ENCODE measurements at regions not wholly inside any gene's neighbourhood (a gene's known extent, or its start where the extent isn't known, plus 50 kb on each side); places are given as distances from the start of the nearest gene placed in this dataset.

DNA sequence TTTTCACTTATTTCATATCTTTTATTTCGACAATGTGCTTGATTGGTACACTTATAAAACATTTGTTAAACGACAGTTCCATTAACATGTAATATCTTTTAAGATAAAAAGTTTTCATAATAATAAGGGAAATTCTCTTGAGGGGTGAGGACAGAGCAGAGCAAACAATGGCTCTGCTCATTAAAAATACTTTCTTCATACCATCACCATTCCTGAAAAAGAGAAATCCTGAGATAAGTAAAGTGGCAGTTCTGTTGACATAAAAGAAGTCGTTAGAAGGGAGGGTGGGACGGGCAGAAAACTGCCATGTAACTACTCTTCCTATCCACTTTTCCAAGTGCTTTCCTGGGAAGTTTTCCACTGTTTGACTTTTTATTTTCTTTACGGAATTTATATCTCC lies 193.6 kb upstream of the CEP162 start:
- TF ChIP-seq KLF11 (CRISPR knock-in tag; IDR thresholded peaks at IDR 0.05) (no peak), SIN3B (IDR thresholded peaks at IDR 0.05; ENCODE audit: low read length) (no peak), GPN1 (CRISPR knock-in tag; IDR thresholded peaks at IDR 0.05; ENCODE audit: borderline replicate concordance) (no peak), PLRG1 (conservative IDR thresholded peaks at IDR 0.05) (no peak), NR2F1 (CRISPR knock-in tag; IDR thresholded peaks at IDR 0.05) (no peak), SOX6 (IDR thresholded peaks at IDR 0.05) (no peak), SOX6 (CRISPR knock-in tag; IDR thresholded peaks at IDR 0.05) (no peak), ZNF264 (CRISPR knock-in tag; IDR thresholded peaks at IDR 0.05) (no peak), TRIM24 (CRISPR knock-in tag; IDR thresholded peaks at IDR 0.05) (no peak), ZNF383 (CRISPR knock-in tag; IDR thresholded peaks at IDR 0.05; ENCODE audit: borderline replicate concordance) (no peak), TBX2 (CRISPR knock-in tag; IDR thresholded peaks at IDR 0.05; ENCODE audit: borderline replicate concordance) (no peak), CENPT (CRISPR knock-in tag; IDR thresholded peaks at IDR 0.05; ENCODE audit: low read depth) (no peak)
- TF ChIP-seq, protein P1, sequence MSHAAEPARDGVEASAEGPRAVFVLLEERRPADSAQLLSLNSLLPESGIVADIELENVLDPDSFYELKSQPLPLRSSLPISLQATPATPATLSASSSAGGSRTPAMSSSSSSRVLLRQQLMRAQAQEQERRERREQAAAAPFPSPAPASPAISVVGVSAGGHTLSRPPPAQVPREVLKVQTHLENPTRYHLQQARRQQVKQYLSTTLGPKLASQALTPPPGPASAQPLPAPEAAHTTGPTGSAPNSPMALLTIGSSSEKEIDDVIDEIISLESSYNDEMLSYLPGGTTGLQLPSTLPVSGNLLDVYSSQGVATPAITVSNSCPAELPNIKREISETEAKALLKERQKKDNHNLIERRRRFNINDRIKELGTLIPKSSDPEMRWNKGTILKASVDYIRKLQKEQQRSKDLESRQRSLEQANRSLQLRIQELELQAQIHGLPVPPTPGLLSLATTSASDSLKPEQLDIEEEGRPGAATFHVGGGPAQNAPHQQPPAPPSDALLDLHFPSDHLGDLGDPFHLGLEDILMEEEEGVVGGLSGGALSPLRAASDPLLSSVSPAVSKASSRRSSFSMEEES (CRISPR knock-in tag; IDR thresholded peaks at IDR 0.05), result no peak
- TF ChIP-seq, protein P2, sequence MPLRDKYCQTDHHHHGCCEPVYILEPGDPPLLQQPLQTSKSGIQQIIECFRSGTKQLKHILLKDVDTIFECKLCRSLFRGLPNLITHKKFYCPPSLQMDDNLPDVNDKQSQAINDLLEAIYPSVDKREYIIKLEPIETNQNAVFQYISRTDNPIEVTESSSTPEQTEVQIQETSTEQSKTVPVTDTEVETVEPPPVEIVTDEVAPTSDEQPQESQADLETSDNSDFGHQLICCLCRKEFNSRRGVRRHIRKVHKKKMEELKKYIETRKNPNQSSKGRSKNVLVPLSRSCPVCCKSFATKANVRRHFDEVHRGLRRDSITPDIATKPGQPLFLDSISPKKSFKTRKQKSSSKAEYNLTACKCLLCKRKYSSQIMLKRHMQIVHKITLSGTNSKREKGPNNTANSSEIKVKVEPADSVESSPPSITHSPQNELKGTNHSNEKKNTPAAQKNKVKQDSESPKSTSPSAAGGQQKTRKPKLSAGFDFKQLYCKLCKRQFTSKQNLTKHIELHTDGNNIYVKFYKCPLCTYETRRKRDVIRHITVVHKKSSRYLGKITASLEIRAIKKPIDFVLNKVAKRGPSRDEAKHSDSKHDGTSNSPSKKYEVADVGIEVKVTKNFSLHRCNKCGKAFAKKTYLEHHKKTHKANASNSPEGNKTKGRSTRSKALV (CRISPR knock-in tag; IDR thresholded peaks at IDR 0.05), result no peak
- TF ChIP-seq, protein P3, sequence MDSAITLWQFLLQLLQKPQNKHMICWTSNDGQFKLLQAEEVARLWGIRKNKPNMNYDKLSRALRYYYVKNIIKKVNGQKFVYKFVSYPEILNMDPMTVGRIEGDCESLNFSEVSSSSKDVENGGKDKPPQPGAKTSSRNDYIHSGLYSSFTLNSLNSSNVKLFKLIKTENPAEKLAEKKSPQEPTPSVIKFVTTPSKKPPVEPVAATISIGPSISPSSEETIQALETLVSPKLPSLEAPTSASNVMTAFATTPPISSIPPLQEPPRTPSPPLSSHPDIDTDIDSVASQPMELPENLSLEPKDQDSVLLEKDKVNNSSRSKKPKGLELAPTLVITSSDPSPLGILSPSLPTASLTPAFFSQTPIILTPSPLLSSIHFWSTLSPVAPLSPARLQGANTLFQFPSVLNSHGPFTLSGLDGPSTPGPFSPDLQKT (CRISPR knock-in tag; IDR thresholded peaks at IDR 0.05; ENCODE audit: borderline replicate concordance), result no peak
- Histone ChIP-seq H3K27ac (ENCODE audit: extremely low read length, insufficient read depth, low read length) (no peak overlapping the region), H2AFZ (ENCODE audit: low read length) (no peak overlapping the region), H4K20me1 (ENCODE audit: insufficient read depth, low read length) (no peaks in the 10 kb centered on the region), H3K27me3 (ENCODE audit: control insufficient read depth in 1 of 2, insufficient read depth in 2 of 2, low read length in 2 of 2) (no peaks in the 10 kb centered on the region; a peak in 1 of 5 replicates), H3K4me3 (replicated peaks in 1 of 3; ENCODE audit: insufficient read depth in 1 of 3, low read depth in 2 of 3, low read length in 3 of 3) (no peak overlapping the region), H3K9ac (ENCODE audit: insufficient read depth, low read depth, low read length) (no peak overlapping the region), H3K79me2 (ENCODE audit: insufficient read depth, low read length) (no peaks in the 10 kb centered on the region), H3K36me3 (replicated peaks in 1 of 2; ENCODE audit: control insufficient read depth in 1 of 2, insufficient read depth in 2 of 2, low read length in 2 of 2) (no peaks in the 10 kb centered on the region), H3K4me2 (ENCODE audit: low read depth, low read length) (no peak overlapping the region), H3K4me1 (ENCODE audit: insufficient read depth, low read length) (no peaks in the 10 kb centered on the region), H3K9me3 (ENCODE audit: low read length) (no peaks in the 10 kb centered on the region)
- ChIA-PET CTCF (ENCODE audit: low intra/inter-chr PET ratio, low total read pairs) (no interaction called here), POLR2A (no interaction called here)
- intact Hi-C loops (cut with micrococcal nuclease; ENCODE audit: unreplicated experiment), result loop anchor here (5.0 kb wide), 1 partner anchor 179 kb away; no protein-coding TSS in a partner anchor
- no peak for DNase-seq (ENCODE audit: low spot score)
- in situ Hi-C loops (cut with HindIII; ENCODE audit: extremely low pct_ligation_motif_present, low pct_unique_long_range_greater_than_20kb), result loop anchor here (10.0 kb wide), 2 partner anchors 544 to 904 kb away; no protein-coding TSS in a partner anchor
- no peak for ATAC-seq
- FAIRE-seq, result no peak
- BruUV-seq (replicated peaks), result no TSS peak
- WGBS (ENCODE audit: low lambda C conversion rate), result under 1% methylated on average over 5 of the region's 5 CpGs
